GM12878 (cell line): ENCODE measurements at regions not wholly inside any gene's neighbourhood (a gene's known extent, or its start where the extent isn't known, plus 50 kb on each side); places are given as distances from the start of the nearest gene placed in this dataset.

Experiments
- BCL11A ChIP-seq: IDR thresholded peaks from 2 replicates; pipeline ENCODE4 v1.6.1; 2011; ENCODE audit warnings: low read depth, low read length
- SP1 ChIP-seq: IDR thresholded peaks from one replicate; pipeline ENCODE4 v1.6.1; 2011; ENCODE audit warnings: low read depth, low read length
- TF ChIP-seq, protein P1 (sequence below): fragments of 450-650 bp; IDR thresholded peaks from 2 replicates; pipeline ENCODE4 v1.6.1; 2017; ENCODE audit warnings: mild to moderate bottlenecking, low read depth, inconsistent platforms; ENCODE audit not compliant: poor library complexity, severe bottlenecking
- TF ChIP-seq, protein P2 (sequence below): fragments of 450-650 bp; IDR thresholded peaks from 2 replicates; pipeline ENCODE4 v1.6.1; 2017; ENCODE audit warnings: low read depth, mild to moderate bottlenecking, moderate library complexity

DNA sequence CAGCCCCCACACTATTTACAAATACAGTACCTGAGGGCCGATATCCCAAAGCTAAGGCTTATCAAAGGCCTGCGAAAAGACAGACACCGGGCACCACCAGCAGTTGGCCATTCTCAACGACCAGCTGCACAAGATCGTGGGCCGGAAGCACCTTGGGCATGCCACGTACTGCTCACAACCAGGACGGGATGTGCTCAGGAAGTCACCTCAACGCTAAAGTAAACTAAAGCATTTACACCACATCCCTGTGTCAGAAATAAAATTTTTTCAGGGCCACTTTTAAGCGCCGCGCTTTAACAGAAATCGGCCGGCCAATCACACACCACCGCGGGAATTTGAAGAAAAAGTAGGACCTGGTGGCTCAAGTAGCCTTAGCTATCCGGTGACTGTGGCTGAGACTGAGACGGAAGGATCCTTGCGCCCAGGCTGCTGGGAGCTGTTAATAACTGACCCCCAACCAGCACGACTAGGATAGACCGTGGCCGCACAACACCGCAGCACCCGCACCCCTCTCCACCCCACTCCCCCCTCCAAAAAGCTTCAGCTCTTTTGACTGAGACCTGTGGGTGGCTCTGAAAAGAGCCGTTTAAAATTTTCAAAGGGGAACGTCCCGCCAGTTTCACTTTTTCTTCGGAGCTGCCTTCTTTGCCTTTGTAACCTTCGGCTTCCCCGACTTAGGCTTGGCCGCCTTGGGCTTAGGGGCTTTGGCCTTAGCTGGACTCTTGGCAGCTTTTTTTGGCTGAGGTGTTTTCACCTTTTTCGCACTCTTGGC is 131.2 kb upstream of the BTN3A2 start (continued):
- TF ChIP-seq, protein P1, sequence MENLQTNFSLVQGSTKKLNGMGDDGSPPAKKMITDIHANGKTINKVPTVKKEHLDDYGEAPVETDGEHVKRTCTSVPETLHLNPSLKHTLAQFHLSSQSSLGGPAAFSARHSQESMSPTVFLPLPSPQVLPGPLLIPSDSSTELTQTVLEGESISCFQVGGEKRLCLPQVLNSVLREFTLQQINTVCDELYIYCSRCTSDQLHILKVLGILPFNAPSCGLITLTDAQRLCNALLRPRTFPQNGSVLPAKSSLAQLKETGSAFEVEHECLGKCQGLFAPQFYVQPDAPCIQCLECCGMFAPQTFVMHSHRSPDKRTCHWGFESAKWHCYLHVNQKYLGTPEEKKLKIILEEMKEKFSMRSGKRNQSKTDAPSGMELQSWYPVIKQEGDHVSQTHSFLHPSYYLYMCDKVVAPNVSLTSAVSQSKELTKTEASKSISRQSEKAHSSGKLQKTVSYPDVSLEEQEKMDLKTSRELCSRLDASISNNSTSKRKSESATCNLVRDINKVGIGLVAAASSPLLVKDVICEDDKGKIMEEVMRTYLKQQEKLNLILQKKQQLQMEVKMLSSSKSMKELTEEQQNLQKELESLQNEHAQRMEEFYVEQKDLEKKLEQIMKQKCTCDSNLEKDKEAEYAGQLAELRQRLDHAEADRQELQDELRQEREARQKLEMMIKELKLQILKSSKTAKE = peak; percentile 12
- TF ChIP-seq SP1 = peak; percentile 52
- TF ChIP-seq BCL11A = peak; percentile 23; the same call in 1 of the 2 replicates
- TF ChIP-seq, protein P2, sequence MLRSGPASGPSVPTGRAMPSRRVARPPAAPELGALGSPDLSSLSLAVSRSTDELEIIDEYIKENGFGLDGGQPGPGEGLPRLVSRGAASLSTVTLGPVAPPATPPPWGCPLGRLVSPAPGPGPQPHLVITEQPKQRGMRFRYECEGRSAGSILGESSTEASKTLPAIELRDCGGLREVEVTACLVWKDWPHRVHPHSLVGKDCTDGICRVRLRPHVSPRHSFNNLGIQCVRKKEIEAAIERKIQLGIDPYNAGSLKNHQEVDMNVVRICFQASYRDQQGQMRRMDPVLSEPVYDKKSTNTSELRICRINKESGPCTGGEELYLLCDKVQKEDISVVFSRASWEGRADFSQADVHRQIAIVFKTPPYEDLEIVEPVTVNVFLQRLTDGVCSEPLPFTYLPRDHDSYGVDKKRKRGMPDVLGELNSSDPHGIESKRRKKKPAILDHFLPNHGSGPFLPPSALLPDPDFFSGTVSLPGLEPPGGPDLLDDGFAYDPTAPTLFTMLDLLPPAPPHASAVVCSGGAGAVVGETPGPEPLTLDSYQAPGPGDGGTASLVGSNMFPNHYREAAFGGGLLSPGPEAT = peak; percentile 8; the same call in 1 of the 2 replicates
